ENCODE measurements at regions not wholly inside any gene's neighbourhood (a gene's known extent, or its start where the extent isn't known, plus 50 kb on each side); places are given as distances from the start of the nearest gene placed in this dataset.

DNA sequence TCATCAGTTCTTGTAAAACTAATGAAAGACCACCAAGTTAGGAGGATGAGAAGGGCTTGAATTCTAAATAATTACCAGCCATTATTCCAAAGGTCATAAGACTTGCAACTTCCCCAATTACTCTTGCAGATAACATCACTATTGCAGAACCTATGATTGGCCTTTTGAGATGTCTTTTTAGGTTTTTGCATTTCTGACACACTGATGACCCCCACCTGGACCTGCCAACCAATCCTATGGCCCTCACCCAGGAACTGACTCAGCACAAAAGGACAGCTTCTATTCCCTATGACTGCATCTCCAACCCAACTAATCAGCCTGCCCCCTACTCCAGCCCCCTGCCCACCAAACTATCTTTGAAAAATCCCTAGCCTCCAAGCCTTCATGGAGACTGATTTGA, 111.5 kb upstream of the COPS8 start (continued):
- TF ChIP-seq, protein P1, sequence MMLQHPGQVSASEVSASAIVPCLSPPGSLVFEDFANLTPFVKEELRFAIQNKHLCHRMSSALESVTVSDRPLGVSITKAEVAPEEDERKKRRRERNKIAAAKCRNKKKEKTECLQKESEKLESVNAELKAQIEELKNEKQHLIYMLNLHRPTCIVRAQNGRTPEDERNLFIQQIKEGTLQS (CRISPR knock-in tag; IDR thresholded peaks at IDR 0.05), result no peak
- peak; percentile 64 to 77 for TF ChIP-seq MAFK (conservative IDR thresholded peaks at IDR 0.05 in 1 of 2, IDR thresholded peaks at IDR 0.05 in 1 of 2; ENCODE audit: low read length in 2 of 2)
- TF ChIP-seq RORA (CRISPR knock-in tag; IDR thresholded peaks at IDR 0.05), result no peak

DNA sequence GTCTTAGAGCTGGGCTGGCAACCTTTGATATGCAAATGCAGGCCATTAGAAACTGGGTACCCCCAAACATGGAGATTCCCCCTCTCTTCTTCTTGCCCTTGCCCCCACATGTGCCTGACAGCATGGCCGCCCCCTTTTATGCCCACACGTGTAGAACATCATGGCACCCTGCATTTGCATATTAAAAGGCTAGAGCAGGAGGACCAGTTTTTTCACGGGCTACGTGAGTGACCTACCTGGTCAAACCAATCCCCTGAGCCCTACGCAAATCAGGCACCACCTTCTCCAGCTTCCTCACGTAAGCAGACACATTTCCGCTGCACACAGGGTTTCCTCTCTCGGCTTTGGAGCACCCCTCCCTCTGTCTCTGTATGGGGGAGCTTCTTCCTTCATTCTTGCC, 110.9 kb upstream of the COPS8 start:
- in situ Hi-C loops (cut with HindIII; ENCODE audit: extremely low pct_ligation_motif_present, low pct_unique_long_range_greater_than_20kb) (no loop called here), intact Hi-C loops (cut with micrococcal nuclease; ENCODE audit: unreplicated experiment) (no loop called here)
- no peak for ATAC-seq
- H4K20me1 ChIP-seq (ENCODE audit: insufficient read depth, low read length), result no peaks in the 10 kb centered on the region
- 71% methylated on average over 8 of the region's 8 CpGs for WGBS (ENCODE audit: low lambda C conversion rate)
- POLR2A ChIA-PET, result no interaction called here
- peaks cover 80% of the 10 kb centered on the region for H3K4me1 ChIP-seq (ENCODE audit: insufficient read depth, low read length)
- peaks cover 0 to 3% of the 10 kb centered on the region in 2 experiments; a peak in 2 of 5 replicates for H3K27me3 ChIP-seq (ENCODE audit: control insufficient read depth in 1 of 2, insufficient read depth in 2 of 2, low read length in 2 of 2)
- no peak for FAIRE-seq
- no peaks in the 10 kb centered on the region for H3K9me3 ChIP-seq (ENCODE audit: low read length)
- no peak overlapping the region for H3K9ac ChIP-seq (ENCODE audit: insufficient read depth, low read depth, low read length)
- no peak overlapping the region for H2AFZ ChIP-seq (ENCODE audit: low read length)
- H3K4me2 ChIP-seq (ENCODE audit: low read depth, low read length), result no peak overlapping the region
- H3K36me3 ChIP-seq (replicated peaks in 1 of 2; ENCODE audit: control insufficient read depth in 1 of 2, insufficient read depth in 2 of 2, low read length in 2 of 2), result no peaks in the 10 kb centered on the region
- no peak overlapping the region for H3K4me3 ChIP-seq (replicated peaks in 1 of 3; ENCODE audit: insufficient read depth in 1 of 3, low read depth in 2 of 3, low read length in 3 of 3)
- no peak overlapping the region for H3K27ac ChIP-seq (ENCODE audit: extremely low read length, insufficient read depth, low read length)
- CTCF ChIA-PET (ENCODE audit: low intra/inter-chr PET ratio, low total read pairs), result no interaction called here
- no peak for DNase-seq (ENCODE audit: low spot score)
- no TSS peak for BruUV-seq (replicated peaks)
- H3K79me2 ChIP-seq (ENCODE audit: insufficient read depth, low read length), result no peaks in the 10 kb centered on the region
- TF ChIP-seq ZNF552 (CRISPR knock-in tag; IDR thresholded peaks at IDR 0.05; ENCODE audit: borderline replicate concordance) (no peak), PAWR (CRISPR knock-in tag; IDR thresholded peaks at IDR 0.05; ENCODE audit: borderline replicate concordance) (no peak), MAFK (conservative IDR thresholded peaks at IDR 0.05 in 1 of 2, IDR thresholded peaks at IDR 0.05 in 1 of 2; ENCODE audit: low read length in 2 of 2) (no peak), ZNF224 (CRISPR knock-in tag; IDR thresholded peaks at IDR 0.05) (no peak), JUN (CRISPR knock-in tag; IDR thresholded peaks at IDR 0.05) (no peak), KLF15 (CRISPR knock-in tag; IDR thresholded peaks at IDR 0.05; ENCODE audit: borderline replicate concordance) (no peak), DBP (CRISPR knock-in tag; IDR thresholded peaks at IDR 0.05; ENCODE audit: not compliant biosample characterization) (no peak), PHF5A (CRISPR knock-in tag; IDR thresholded peaks at IDR 0.05; ENCODE audit: low read depth, unreplicated experiment) (no peak), ZMYM3 (CRISPR knock-in tag; IDR thresholded peaks at IDR 0.05) (no peak), ZBTB1 (CRISPR knock-in tag; IDR thresholded peaks at IDR 0.05; ENCODE audit: borderline replicate concordance) (no peak), PBX2 (CRISPR knock-in tag; IDR thresholded peaks at IDR 0.05) (no peak)
- TF ChIP-seq, protein P2, sequence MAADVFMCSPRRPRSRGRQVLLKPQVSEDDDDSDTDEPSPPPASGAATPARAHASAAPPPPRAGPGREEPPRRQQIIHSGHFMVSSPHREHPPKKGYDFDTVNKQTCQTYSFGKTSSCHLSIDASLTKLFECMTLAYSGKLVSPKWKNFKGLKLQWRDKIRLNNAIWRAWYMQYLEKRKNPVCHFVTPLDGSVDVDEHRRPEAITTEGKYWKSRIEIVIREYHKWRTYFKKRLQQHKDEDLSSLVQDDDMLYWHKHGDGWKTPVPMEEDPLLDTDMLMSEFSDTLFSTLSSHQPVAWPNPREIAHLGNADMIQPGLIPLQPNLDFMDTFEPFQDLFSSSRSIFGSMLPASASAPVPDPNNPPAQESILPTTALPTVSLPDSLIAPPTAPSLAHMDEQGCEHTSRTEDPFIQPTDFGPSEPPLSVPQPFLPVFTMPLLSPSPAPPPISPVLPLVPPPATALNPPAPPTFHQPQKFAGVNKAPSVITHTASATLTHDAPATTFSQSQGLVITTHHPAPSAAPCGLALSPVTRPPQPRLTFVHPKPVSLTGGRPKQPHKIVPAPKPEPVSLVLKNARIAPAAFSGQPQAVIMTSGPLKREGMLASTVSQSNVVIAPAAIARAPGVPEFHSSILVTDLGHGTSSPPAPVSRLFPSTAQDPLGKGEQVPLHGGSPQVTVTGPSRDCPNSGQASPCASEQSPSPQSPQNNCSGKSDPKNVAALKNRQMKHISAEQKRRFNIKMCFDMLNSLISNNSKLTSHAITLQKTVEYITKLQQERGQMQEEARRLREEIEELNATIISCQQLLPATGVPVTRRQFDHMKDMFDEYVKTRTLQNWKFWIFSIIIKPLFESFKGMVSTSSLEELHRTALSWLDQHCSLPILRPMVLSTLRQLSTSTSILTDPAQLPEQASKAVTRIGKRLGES (CRISPR knock-in tag; IDR thresholded peaks at IDR 0.05; ENCODE audit: borderline replicate concordance), result no peak
- TF ChIP-seq, protein P3, sequence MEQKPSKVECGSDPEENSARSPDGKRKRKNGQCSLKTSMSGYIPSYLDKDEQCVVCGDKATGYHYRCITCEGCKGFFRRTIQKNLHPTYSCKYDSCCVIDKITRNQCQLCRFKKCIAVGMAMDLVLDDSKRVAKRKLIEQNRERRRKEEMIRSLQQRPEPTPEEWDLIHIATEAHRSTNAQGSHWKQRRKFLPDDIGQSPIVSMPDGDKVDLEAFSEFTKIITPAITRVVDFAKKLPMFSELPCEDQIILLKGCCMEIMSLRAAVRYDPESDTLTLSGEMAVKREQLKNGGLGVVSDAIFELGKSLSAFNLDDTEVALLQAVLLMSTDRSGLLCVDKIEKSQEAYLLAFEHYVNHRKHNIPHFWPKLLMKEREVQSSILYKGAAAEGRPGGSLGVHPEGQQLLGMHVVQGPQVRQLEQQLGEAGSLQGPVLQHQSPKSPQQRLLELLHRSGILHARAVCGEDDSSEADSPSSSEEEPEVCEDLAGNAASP (CRISPR knock-in tag; IDR thresholded peaks at IDR 0.05; ENCODE audit: borderline replicate concordance), result no peak
- TF ChIP-seq, protein P4, sequence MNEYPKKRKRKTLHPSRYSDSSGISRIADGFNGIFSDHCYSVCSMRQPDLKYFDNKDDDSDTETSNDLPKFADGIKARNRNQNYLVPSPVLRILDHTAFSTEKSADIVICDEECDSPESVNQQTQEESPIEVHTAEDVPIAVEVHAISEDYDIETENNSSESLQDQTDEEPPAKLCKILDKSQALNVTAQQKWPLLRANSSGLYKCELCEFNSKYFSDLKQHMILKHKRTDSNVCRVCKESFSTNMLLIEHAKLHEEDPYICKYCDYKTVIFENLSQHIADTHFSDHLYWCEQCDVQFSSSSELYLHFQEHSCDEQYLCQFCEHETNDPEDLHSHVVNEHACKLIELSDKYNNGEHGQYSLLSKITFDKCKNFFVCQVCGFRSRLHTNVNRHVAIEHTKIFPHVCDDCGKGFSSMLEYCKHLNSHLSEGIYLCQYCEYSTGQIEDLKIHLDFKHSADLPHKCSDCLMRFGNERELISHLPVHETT (CRISPR knock-in tag; conservative IDR thresholded peaks at IDR 0.05), result no peak

Data from HepG2 (cell line).